Smooth muscle cell (in vitro differentiated cells): ENCODE measurements at regions not wholly inside any gene's neighbourhood (a gene's known extent, or its start where the extent isn't known, plus 50 kb on each side); places are given as distances from the start of the nearest gene placed in this dataset.
"Not testable (repeated sequence)": the region's sequence is repeated elsewhere in the genome, so short reads cannot be mapped to it uniquely, and the experiment has no call there.

Experiments
- DNase-seq: peaks from one replicate; lab custom pipeline; 2025; ENCODE audit not compliant: unreplicated experiment; lab: John Stamatoyannopoulos, UW
- H2AFZ ChIP-seq: fragments of 200-600 bp; sonication (generic); 2 replicates; pipeline ENCODE4 v1.6.0; 2016; ENCODE audit warnings: antibody characterized with exemption, low read depth, mild to moderate bottlenecking
- H3F3A ChIP-seq: fragments of 200-600 bp; sonication (generic); 2 replicates; pipeline ENCODE4 v1.6.0; 2017; ENCODE audit warnings: antibody characterized with exemption, low read depth
- H3K27ac ChIP-seq: fragments of 200-600 bp; sonication (generic); 2 replicates; pipeline ENCODE4 v1.5.1; 2016; ENCODE audit warnings: low read depth, mild to moderate bottlenecking
- H3K27me3 ChIP-seq: fragments of 200-600 bp; sonication (generic); 2 replicates; pipeline ENCODE4 v1.6.1; 2016; ENCODE audit warnings: low read depth, mild to moderate bottlenecking
- H3K36me3 ChIP-seq: fragments of 200-600 bp; sonication (generic); 2 replicates; pipeline ENCODE4 v1.5.1; 2016; ENCODE audit warnings: low read depth
- H3K4me1 ChIP-seq: fragments of 200-600 bp; sonication (generic); 2 replicates; pipeline ENCODE4 v1.5.1; 2016; ENCODE audit warnings: low read depth
- H3K4me2 ChIP-seq: fragments of 200-600 bp; sonication (generic); 2 replicates; pipeline ENCODE4 v1.6.0; 2016; ENCODE audit warnings: mild to moderate bottlenecking
- H3K4me3 ChIP-seq: fragments of 200-600 bp; sonication (generic); 2 replicates; pipeline ENCODE4 v1.5.1; 2016; ENCODE audit warnings: mild to moderate bottlenecking
- H3K79me2 ChIP-seq: fragments of 200-600 bp; sonication (generic); 2 replicates; pipeline ENCODE4 v1.6.0; 2016; ENCODE audit warnings: low read depth, mild to moderate bottlenecking
- H3K9ac ChIP-seq: fragments of 200-600 bp; sonication (generic); 2 replicates; pipeline ENCODE4 v1.6.0; 2016; ENCODE audit warnings: low read depth
- H3K9me3 ChIP-seq: fragments of 200-600 bp; sonication (generic); replicated peaks from 2 replicates; pipeline ENCODE4 v1.5.1; 2016; ENCODE audit warnings: low read depth
- H4K20me1 ChIP-seq: fragments of 200-600 bp; sonication (generic); 2 replicates; pipeline ENCODE4 v1.6.0; 2016; ENCODE audit warnings: low read depth
- CTCF ChIP-seq: fragments of 200-600 bp; sonication (generic); IDR thresholded peaks from 2 replicates; pipeline ENCODE4 v1.5.1; 2017; ENCODE audit warnings: borderline replicate concordance, mild to moderate bottlenecking, antibody characterized with exemption; ENCODE audit not compliant: insufficient read depth, poor library complexity, severe bottlenecking
- WGBS: methylation state at CpG from one replicate; pipeline ENCODE4 v1.1.7; 2016; ENCODE audit warnings: low lambda C conversion rate; 5-methylcytosine and 5-hydroxymethylcytosine counted together

GRCh38 chr17:21573961-21574610 is 118.2 kb upstream of the KCNJ18 start:
- H3K27ac ChIP-seq = no peak overlapping the region
- no peak for TF ChIP-seq CTCF
- H4K20me1 ChIP-seq = no peaks in the 10 kb centered on the region
- H3K9ac ChIP-seq = no peak overlapping the region
- H3K27me3 ChIP-seq = no peaks in the 10 kb centered on the region
- no peak for DNase-seq
- no peaks in the 10 kb centered on the region for H3K4me1 ChIP-seq
- H2AFZ ChIP-seq = no peak overlapping the region
- no peak overlapping the region for H3K4me2 ChIP-seq
- WGBS = 88% methylated on average over 38 of the region's 39 CpGs
- H3K79me2 ChIP-seq = no peaks in the 10 kb centered on the region
- H3K4me3 ChIP-seq = no peak overlapping the region
- no peaks in the 10 kb centered on the region for H3K9me3 ChIP-seq
- no peaks in the 10 kb centered on the region for H3F3A ChIP-seq
- no peaks in the 10 kb centered on the region for H3K36me3 ChIP-seq

GRCh38 chr17:21574611-21575255 is 117.6 kb upstream of the KCNJ18 start:
- not testable (repeated sequence) for H3K4me3 ChIP-seq, H3F3A ChIP-seq, DNase-seq, H3K27ac ChIP-seq, H3K4me1 ChIP-seq, H4K20me1 ChIP-seq, H3K79me2 ChIP-seq, H3K4me2 ChIP-seq, H3K27me3 ChIP-seq, H3K9ac ChIP-seq, H3K9me3 ChIP-seq, H3K36me3 ChIP-seq, H2AFZ ChIP-seq
- whole genome bisulfite sequencing = 60% methylated on average over 6 of the region's 16 CpGs

DNA sequence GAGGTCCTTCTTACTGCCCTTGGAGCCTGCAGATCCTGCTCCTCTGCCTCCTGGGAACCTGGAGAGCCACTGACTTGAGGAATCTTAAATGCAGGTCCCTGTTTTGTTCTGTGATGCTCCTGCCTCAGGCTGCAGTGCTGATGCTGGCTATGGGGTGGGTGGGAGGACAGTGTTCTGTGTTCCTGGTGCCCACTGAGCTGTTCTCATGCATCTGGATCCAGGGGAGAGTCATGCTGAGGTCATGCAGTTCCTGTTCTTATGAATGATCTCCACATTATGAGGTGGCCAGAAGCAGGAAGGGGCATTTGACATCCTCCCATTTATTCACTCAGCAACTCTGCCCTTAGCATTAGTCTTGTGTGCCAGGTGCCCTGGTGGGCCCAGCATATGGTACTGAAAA is 113.5 kb upstream of the KCNJ18 start:
- not testable (repeated sequence) for H3K9me3 ChIP-seq, H3K79me2 ChIP-seq, H3K36me3 ChIP-seq, H2AFZ ChIP-seq, H3F3A ChIP-seq, H3K27ac ChIP-seq, H3K4me3 ChIP-seq, H3K27me3 ChIP-seq, H3K9ac ChIP-seq, H3K4me2 ChIP-seq, H3K4me1 ChIP-seq, DNase-seq, H4K20me1 ChIP-seq

DNA sequence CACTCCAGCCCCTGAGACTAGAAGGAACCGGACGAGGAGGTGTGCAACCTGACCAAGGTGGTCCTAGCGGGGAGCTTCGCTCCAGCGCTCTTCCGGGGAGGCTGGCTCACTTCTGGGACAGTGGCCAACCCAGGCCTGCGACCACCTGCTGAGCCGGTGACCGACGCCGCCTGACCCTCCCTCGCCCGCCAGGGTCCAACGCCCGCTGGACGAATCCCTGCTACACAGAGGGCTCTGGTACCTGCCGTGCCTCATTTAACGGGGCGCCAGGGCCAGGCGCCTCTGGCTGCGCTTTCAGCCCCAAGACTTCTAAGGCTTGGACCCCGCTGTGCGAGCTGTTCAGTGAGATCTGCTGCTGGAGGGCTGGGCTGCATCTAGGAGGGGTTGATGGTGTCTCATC is 99.5 kb upstream of the KCNJ18 start:
- no peak for DNase-seq
- Histone ChIP-seq H3K27ac (no peak overlapping the region), H3F3A (no peaks in the 10 kb centered on the region), H3K4me1 (no peaks in the 10 kb centered on the region), H3K36me3 (no peaks in the 10 kb centered on the region), H2AFZ (no peak overlapping the region), H3K4me3 (no peak overlapping the region), H3K9me3 (no peaks in the 10 kb centered on the region), H3K27me3 (no peaks in the 10 kb centered on the region), H3K79me2 (no peaks in the 10 kb centered on the region), H4K20me1 (no peaks in the 10 kb centered on the region), H3K9ac (no peak overlapping the region), H3K4me2 (no peak overlapping the region)
- TF ChIP-seq CTCF = no peak
- 91% methylated on average over 23 of the region's 23 CpGs for WGBS

DNA sequence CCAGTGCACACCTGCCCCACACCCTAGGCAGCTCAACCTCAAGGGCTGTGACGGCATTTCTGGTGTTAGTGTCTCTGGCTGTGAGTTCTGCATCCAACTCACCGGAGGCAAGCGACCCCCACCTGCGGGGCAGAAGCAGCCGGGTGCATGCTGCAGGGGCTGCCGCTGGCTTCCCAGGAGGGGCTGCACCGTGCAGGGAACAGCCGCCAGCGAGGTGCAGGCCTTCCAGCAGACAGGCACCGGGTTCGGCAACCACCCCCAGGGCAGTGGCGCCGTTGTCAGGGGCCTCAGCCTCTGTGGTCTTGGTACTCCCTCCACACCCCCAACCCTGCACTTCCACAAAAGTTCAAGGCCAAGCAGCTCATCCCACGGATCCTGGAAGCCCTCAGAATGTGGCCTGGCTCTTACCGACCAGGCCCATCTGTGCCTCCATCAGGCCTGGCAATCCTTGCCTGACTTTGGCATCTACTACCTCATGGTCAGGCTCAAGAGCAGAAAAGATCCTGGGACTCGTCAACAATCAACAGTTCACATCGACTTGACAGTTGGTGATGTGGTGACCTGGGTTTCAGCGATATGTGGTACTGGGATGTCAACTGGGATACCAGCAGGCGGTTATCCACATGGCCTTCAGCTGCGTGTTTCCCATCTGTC is 98.7 kb upstream of the KCNJ18 start:
- H3K4me2 ChIP-seq, H3K79me2 ChIP-seq, H3K9ac ChIP-seq, H3K27me3 ChIP-seq, H3F3A ChIP-seq, H3K4me1 ChIP-seq, H3K9me3 ChIP-seq, H3K36me3 ChIP-seq, H4K20me1 ChIP-seq, H2AFZ ChIP-seq, H3K4me3 ChIP-seq, H3K27ac ChIP-seq, DNase-seq: not testable (repeated sequence)
- 83% methylated on average over 20 of the region's 20 CpGs for WGBS
